MM.1S (cell line): ENCODE measurements at regions not wholly inside any gene's neighbourhood (a gene's known extent, or its start where the extent isn't known, plus 50 kb on each side); places are given as distances from the start of the nearest gene placed in this dataset.

Experiments
- EZH2phosphoT487 ChIP-seq: fragments of 300-600 bp; sonication (generic); IDR thresholded peaks from 2 replicates; pipeline ENCODE4 v1.6.1; 2018; ENCODE audit warnings: antibody characterized with exemption, low read length
- TF ChIP-seq, protein P1 (sequence below): fragments of 300-600 bp; sonication (generic); IDR thresholded peaks from 2 replicates; pipeline ENCODE4 v1.5.1; 2016; ENCODE audit warnings: antibody characterized with exemption, low read length, mixed read lengths

- TF ChIP-seq, protein P1, sequence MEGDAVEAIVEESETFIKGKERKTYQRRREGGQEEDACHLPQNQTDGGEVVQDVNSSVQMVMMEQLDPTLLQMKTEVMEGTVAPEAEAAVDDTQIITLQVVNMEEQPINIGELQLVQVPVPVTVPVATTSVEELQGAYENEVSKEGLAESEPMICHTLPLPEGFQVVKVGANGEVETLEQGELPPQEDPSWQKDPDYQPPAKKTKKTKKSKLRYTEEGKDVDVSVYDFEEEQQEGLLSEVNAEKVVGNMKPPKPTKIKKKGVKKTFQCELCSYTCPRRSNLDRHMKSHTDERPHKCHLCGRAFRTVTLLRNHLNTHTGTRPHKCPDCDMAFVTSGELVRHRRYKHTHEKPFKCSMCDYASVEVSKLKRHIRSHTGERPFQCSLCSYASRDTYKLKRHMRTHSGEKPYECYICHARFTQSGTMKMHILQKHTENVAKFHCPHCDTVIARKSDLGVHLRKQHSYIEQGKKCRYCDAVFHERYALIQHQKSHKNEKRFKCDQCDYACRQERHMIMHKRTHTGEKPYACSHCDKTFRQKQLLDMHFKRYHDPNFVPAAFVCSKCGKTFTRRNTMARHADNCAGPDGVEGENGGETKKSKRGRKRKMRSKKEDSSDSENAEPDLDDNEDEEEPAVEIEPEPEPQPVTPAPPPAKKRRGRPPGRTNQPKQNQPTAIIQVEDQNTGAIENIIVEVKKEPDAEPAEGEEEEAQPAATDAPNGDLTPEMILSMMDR, result no peak
- no peak for TF ChIP-seq EZH2phosphoT487
These were observed 402.1 kb upstream of the ERCC4 start for GRCh38 chr16:13517841-13518240.
